GM21390 (cell line): ENCODE measurements at regions not wholly inside any gene's neighbourhood (a gene's known extent, or its start where the extent isn't known, plus 50 kb on each side); places are given as distances from the start of the nearest gene placed in this dataset.
"Not testable (repeated sequence)": the region's sequence is repeated elsewhere in the genome, so short reads cannot be mapped to it uniquely, and the experiment has no call there.

ENCODE experiments used
- ATAC-seq: cut with Tn5 transposase; IDR thresholded peaks from one replicate; pipeline ENCODE4 v1.9.1; 2021; ENCODE audit not compliant: unreplicated experiment

DNA sequence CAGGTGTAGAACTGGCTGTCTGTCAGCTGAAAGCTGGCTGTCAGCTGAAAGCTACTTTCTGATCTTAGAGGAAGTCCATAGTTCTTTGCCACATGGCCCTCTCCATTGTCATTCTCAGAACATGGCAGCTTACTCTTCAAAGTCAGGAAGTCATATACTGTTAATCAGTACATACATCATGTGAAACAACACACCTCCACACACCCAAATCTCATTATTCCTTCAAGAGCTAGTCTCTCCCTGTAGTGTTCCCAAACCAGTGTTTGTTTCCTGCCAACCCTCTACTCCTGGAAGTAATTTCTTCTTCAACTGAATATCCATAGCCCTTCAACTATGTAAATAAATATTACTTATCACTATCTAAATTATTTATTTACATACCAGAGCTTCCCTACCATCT, 58.9 kb downstream of the OR5AK2 start:
- ATAC-seq, result no peak

DNA sequence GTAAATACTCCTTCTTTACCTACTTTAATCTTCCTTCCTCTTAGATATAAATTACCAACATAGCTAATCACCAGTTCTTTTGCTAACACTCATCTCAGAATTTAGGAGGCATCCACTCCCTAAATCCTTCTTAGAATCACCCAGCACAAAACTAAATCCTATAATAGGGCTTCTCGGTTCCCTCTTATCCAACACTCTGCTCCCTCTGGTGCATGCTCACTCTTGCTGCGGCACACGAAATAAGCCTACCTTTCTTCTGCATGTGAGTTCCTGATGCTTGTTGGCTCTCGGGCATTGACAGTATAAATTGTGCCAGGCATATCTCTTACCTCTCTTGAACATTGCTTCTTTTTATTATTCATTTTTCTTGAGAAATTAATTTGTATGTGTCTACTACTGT, 61.0 kb downstream of the OR5AK2 start:
- no peak for ATAC-seq

DNA sequence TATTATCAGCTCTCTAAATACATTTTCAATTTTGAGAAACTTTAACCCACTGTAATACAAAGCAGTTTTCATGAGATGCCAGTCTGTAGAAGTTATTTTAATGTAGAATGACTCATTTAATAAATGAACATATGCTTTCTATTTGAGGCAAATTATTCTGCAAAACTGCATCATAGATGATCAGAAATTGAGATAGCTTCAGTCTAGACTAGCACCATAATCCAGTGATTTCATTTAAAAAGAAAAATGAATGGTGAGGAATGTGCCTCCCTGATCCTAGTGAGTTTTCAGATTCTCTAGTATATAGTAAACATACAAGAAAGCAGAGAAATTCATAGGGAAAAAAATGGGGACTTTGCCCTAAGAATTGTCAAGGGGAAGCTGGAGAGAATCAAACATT, 66.1 kb downstream of the OR5AK2 start:
- no peak for ATAC-seq

DNA sequence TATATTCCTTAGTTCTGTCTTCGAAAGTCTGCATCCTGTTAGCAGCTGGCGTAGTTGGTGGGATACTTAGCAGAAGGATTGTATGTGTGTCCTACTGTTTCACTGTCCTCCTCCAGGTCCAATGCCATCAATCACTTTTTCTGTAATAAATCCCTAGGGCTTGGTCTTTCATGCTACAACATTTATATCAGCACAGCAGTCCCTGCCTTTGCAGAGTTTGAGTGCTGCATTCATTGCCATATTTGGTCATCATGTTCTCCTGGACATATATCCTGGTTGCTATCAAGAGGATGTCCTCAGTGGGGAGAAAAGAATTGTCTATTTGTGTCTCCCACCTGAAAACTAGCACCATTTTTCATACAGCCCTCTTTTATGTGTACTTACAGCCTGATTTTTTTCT, 67.0 kb downstream of the OR5AK2 start:
- ATAC-seq, result no peak

DNA sequence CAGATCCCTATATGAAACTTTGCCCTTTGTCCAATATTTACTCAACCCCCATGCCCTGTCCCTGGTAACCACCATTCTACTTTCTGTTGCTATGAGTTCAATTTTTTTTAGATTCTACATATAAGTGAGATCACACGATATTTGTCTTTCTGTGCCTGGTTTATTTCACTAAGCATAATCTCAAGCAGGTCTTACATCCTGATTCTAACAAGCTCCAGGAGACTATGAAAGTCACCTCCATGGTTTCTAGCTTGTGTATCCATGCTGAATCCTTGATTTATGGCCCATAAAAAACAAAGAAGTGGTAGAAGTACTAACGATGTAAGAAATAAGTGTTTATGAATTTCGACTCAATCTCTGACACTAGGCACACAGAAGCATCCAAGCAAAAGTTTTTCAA, 68.0 kb downstream of the OR5AK2 start:
- no peak for ATAC-seq

DNA sequence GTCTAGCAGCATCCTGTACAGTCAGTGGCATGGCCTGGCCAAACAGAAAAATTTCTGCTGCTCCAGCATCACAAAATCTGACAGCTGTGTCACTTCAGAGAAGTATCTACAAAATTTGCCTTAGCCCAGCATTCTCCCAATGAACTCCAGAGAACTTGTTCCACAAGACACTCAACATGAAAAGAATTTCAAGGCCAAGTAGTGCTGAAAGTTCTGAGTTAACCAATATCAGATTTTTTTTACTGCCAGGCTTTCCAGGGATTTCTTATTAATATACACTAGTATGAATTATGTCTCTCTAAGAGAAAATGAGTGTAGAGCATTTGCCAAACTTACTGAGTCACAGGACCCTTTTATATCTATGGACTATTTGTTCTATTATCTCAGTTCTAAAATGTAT, 68.8 kb downstream of the OR5AK2 start:
- ATAC-seq, result no peak

DNA sequence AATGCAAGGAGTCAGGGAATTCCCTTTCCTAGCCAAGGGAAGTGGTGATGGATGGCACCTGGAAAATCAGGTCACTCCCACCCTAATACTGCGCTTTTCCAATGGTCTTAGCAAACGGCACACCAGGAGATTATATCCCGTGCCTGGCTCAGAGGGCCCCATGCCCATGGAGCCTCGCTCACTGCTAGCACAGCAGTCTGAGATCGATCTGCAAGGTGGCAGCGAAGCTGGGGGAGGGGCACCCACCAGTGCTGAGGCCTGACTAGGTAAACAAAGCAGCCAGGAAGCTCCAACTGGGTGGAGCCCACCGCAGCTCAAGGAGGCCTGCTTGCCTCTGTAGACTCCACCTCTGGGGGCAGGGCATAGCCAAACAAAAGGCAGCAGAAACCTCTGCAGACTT, 74.2 kb downstream of the OR5AK2 start:
- not testable (repeated sequence) for ATAC-seq

DNA sequence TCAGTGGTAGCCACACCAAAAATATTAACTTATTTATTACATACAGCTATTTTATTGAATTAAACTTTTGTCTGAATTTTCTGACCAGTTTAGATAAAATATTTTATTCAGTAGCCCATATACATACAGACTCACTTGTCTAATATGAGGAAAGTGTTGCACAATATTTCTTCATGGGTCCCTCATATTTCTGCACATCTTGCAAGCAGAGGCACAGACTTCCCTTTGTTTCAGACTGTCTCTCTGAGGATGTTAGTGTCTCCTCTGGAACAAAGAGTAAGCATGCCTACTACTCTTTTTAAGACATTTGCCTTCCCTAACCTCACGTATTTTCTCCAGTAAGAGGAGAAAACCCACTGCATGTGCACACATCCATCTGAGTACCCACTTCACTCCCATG, 81.2 kb downstream of the OR5AK2 start:
- ATAC-seq, result no peak

DNA sequence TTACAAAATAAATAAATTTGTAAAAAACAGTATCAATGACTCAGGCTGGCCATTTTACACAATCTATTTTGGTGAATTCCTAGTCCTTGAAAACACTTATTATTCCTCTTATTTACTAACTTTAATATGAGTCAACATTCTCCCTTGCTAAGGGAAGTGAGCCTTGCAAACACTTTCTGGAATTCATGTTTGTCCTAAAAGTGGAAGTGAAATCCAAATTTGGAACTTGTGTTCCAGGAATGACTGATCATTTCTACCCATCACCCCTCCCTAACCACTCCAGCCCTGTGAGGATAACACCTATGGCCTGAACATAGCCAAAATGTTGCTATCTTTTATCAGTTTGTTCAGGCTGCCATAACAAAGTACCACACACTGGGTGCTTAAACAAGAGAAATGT, 83.1 kb downstream of the OR5AK2 start:
- ATAC-seq, result no peak

DNA sequence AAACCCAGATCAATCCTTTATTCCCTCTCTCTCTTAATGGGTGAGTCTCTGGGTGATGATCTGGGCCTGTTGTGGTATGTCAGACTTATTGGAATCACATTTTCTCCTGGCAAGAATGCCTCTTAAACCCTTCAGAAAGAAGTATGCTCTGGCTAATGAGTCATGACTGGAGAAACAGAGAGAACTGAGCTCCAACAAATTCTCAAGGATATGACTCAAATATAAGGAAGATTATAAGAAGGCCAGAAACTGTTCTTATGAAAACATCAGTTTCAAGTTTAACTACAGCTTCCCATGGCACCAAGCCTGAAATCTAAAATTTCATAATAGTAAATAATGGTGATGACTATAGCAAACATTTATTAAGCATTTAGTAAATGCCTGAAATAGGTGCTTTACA, 83.9 kb downstream of the OR5AK2 start:
- ATAC-seq, result no peak

DNA sequence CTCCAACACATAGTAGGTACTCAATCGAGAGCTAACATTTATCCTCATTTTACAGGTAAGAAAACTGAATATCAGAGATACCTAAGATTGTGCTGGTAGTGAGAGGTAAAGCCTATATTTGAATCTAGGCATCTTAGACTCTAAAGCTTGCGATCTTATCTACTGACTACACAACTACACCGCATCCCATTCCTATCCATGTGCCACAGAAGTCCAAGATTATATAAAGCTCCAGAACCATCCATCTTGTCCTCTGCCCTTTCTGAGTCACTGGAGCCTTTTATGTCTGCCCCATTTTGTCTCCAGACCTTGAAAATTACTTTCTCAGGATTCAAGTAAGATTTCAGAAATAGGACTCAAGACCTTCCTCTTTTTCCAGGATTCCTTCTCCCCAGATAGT, 84.4 kb downstream of the OR5AK2 start:
- no peak for ATAC-seq

DNA sequence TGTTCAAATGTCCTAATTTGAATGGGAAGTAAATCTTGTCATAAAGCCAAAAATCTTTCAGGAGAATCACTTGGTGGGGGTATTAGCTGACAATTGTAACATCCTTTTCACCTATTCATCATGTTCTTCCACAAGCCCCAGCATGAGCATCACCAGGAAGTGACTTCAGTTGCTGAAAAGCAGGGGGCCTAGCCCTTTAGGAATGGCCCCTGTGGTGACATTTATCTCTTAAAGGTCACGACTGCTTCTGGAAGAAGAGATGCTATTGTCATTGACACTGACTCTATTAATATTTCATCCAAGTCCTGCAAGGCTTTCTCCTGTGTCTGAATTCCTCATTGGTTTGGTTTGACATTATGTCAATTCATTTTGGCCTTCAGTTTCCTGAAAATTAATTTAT, 92.6 kb downstream of the OR5AK2 start:
- ATAC-seq, result no peak

DNA sequence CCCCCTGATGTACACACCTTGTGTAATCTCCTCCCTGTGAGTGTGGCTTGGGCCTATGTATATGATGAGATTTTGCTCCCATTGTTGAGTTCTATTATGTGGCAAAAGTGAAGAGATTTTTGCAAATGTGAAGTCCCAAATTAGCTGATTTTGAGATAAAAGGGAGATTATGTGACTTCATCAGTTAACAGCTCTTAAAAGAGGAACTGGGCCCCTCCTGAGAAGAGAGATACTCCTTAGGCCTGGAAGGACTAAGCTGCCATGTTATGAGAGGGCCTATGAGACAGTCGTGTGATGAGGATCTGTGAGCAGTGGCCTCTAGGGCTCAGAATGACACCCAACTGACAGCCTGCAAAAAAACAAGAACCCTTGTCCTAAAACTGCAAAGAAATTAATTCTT, 93.4 kb downstream of the OR5AK2 start:
- ATAC-seq, result no peak

DNA sequence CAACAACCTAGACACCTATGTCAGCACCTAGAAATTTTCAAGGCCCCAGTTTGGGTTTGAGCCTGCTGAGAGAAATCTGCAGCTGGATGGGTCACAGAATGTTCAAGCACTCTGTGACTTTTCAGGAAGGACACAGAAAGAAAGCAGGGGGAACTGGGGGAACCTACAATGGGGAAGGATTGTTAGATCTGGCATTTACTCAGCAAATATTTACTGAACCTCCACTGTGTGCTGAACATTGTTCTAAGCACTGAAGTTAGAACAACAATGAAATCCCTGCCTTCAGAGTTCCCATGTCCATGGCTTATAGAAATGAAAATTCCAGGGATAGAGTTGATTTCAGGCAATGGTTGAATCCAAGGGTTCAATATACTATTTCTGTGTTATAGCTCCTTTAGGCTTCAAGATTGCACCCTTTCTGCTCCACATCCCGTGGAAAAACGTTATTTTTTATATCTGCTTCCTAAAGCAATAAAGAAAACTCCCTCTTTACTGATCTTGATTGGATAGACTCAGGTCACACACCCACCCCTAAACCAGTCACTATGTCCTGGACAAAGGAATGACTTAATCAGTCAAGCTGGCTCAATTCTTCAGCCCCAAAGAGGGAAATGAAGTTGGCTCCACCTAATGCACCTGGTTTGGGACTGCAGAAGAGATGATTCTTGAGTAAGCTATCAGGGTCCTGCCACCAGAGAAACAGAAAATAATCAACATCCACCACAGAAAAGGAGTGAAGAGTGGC, 95.1 kb downstream of the OR5AK2 start:
- no peak for ATAC-seq

DNA sequence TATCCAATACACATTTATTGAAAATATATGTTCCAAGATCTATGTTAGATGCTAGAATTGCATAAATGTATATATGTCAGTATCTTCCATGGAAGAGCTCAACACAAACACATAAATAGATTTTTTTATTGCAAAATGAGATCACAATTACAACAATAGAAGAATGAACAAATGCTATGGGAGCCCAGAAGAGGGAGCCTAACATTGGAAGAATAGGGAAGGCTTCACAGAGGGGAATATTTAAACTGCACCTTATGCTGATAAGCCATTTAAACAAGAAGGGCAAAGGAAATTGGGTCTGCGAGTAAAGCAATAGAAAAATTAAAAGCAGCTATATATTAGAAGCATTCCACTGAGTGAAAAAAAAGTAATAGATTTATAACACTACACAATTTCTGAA, 96.1 kb upstream of the LRRC55 start:
- ATAC-seq, result no peak

DNA sequence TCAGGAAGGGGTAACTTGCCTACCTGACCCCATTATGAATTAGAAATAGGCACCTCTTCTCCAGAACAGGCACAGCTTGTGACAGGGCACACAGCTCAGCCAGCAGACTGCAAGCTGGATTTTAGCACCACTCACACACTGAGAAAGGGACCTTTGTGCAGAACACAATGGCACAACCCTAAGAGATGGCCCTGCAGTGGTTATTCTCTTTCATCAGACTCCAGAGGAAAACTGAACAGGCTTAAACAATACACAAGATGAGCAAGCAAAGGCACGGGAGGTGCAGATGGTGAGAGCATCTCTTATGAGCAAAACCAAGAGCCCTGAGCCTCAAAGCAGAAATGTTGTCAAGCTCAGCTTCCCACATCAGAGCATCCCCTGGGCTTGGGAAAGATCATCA, 93.8 kb upstream of the LRRC55 start:
- ATAC-seq, result no peak

DNA sequence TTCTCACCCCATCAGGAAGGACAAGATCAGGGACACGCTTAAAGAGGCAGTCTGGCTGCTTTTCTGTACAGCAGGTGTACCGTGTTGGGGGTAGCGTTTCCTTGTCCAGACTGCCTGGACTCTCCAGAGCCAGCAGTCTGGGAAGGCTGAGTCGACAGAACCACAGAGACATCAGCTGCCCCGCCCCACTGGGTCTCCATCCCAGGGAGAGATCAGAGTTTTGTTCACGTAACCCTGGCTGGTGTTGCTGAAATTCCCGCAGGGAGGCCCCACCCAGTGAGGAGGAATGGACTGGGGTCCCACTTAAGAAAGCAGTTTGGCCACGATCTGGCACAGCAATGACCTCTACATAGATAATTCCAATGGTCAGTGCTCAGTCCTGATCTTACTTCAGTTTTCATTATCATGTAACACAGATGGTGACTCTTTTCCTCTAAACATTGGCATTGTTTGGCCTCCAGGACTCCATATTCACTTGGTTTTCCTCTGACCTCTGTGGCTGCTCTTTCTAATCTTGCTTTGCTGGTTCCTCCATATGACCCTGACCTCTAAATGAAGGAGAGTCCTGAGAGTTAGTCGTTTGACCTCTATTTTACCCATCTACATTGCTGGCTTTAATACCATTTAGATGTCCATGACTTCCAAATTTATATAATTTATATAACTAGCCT, 89.6 kb upstream of the LRRC55 start:
- no peak for ATAC-seq

DNA sequence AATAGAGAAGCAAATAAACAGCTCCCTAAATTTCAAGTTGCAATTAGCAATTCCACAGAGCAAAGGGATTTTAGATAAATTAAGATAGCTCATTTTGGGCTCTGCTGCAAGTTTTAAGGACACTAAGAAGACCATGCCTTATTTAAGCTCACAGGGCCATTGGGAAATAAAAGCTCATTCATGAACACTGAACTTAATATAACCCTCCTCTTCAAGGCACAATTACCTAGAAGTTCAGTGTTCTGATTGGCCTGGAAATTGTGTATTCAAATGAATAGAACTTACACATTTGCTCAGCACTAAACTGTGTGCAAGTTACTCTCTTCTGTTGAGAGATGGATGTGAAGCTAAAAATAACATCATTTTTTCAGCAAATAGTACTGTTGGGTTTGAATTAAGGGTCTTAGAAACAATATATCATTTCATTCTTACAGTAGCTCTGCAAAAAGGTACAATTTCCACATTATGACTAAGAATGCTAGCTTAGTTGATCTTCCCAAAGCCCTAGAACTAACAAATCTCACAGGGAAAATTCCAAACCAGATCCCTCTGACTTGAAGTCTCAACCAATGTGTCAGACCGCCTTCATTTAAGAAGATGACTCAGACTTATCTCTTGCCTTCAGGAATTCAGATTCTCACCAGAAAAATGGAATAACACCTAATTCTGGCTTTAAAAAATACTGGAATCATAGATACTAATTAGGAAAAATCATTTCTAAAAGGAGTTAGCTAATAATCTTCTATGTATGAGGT, 87.4 kb upstream of the LRRC55 start:
- no peak for ATAC-seq

DNA sequence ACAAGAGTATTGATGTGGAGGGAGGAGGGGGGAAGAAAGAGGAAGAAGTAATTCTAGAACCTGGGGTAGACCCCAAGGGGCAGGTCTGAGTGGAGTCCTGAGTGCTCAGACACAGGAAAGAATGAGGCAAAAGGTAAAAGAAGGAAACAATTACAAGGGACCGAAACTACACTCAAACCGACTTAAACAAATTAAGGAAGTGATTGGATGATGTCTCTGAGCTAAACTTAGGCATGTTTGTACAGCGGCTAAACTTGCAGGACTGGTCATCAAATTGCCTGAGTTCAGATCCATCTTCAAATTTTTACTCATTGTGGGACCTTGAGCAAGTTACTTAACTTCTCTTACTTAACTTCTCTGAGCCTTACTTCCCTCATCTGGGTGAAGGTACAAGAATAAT, 86.3 kb upstream of the LRRC55 start:
- ATAC-seq, result no peak

DNA sequence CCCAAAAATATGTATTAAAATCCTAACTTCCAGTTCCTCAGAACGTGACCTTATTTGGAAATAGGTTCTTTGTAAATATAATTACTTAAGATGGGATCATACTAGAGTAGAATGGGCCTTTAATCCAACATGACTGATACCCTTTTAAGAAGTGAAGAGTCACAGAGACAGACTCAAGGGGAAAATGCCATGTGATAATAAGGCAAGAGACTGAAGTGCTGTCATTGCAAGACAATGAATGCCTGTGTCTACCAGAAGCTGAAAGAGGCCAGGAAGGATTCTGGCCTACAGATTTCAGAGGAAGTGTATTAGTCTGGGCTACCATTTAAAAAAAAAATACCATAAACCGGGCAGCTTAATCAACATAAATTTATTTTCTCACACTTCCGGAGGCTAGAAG, 85.9 kb upstream of the LRRC55 start:
- no peak for ATAC-seq

DNA sequence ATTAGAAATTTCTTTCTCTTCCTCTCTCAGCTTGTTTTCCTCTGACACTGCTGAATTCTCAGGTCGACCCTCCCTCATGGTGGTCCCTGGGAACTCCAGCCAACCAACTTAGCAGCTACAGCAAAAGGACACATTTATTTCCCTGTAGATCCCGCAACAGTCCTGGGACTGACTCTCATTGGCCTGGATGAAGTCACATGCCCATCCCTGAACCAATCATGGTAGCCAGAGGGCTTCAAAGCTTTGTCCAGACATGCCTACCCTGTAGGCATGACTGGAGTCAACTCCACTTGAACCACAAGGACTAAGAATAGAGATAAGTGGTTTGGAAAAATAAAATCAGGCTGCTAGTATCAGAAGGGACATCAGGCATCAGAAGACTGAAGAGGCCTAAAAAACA, 84.6 kb upstream of the LRRC55 start:
- ATAC-seq, result no peak

DNA sequence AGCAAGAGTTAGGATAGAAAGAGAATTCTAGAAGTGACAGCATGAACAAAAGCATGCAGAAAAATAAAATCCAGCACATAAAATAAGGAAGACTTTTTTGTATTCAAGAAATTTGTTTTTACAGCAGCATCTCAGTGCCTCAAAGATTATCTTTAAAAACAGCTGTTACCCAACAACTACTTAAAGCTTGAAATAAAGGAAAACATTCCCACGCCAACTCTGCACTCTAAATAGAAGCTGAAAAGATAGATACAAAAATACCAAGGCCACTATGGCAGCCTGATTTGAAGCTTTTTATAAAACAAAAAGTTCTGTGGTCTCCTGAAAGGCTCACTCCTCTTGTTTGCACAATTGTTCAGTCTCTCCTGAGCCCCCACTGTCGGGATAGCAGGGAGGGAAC, 83.6 kb upstream of the LRRC55 start:
- ATAC-seq, result no peak
